ENCODE measurements at regions not wholly inside any gene's neighbourhood (a gene's known extent, or its start where the extent isn't known, plus 50 kb on each side); places are given as distances from the start of the nearest gene placed in this dataset.

DNA sequence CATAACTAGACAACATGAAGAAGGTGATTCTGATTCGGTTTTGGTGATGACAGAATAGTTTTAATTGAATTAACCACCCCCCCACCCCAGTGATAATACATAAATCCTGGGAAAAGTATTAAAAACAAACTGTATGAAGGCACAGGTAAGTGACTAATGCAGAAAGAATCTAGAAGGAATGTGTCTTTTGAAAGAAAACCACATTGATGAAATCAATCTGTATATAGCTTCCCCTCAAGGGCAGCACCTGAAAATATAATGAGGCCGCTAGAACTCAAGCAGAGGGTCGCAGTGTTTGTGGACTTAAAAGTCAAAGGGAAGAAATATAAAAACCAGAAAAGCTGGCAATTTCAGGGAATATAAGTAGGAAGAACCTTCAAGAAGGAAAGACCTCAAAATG, 580.5 kb upstream of the CHORDC1 start:
- no peak for DNase-seq

DNA sequence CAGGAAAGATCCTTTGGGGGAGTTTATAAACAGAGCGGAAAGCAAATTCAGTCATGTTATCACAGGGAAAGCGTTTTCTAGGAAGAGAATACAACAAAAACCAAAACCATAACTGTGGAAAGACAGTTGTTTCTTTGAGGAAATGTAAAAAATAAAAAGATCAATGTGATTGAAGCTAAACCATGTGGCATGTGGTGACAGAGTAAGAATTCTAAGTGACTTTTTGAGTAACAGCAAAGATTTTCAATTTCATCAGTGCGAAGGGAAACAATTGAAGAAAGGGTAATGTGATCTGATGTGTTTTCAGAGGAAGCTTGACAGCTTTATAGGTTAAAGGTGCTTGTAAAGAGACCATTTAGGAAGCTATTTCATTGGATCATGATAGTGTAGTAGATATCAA, 575.9 kb upstream of the CHORDC1 start:
- no peak for DNase-seq

DNA sequence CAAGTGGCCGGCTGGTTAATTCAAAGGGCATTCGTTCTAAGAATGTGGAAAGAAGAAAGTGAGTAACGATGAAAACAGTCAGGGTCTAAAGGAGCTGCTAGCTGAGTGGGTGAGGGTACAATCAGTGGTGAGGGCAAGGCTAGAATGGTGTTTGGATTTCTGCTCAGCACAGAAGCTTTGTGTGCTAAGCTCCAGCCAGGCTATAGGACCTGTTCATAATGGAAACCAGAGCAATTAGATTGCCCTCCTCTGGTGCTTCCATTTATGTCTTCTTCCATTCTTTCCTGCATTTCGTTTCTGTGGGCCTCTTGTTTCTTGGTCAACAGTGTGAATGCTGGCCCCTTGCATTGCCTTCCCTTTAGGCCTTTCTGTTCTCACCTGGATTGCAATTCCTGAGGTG, 572.9 kb upstream of the CHORDC1 start:
- no peak for DNase-seq

DNA sequence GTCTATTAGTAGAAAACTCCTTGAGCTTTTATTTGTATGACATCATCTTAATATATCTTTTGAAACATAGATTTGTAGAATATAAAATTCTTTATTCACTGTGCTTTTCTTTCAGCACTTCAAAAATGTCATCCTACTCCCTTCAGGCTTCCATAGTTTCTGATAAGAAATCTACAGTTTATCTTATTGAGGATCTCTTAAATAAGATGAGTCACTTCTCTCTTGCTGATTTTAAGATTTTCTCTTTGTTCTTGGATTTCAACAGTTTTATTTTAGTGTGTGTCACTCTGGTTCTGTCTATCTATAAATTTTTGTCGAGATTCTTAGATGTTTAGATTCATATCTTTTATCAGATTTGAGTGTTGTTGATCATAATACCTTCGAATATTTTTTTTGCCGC, 566.1 kb upstream of the CHORDC1 start:
- DNase-seq = no peak

DNA sequence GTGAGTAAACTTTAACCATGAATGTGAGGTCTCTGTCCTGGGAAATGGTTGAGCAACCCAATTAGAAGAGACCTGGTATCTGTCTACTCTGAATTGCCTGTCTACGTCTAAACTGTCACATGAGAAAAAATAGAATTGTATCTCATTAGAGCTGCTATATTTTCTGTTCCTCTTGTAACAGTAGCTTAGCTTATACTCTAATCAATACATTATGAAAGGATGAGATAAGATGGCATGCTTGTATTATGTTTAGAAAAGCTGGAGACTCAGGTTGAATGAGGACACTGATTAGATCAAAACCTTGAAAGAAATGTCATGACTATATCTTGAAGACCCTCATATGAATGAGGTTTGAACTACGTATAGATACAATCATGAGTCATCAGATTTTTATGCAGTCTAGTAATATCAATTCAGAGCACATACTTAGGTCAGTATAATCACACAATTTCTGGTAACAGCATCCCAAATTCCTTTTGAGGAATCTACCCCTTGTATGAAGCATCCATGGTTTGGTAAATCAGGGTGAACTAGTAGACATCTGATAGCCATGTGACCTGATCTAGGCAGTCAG, 561.5 kb upstream of the CHORDC1 start:
- no peak for DNase-seq

DNA sequence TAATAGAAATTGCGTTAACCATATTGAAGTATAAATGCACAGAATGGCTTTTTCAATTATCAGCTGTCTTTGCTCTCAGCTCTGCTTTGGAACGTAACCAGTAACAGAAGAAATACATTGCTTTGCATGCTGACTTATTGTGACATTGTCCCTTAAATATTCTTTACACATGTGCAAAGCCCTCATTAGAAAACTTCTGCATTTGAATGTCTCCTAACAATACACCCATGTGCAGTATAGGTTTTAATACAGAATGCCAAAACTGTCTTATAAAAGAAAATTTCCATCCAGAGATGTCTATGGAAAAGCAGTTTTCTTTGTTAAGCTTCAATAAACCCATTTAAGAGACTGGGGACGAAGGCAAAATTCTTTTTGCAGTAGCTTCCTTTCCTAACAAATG, 560.3 kb upstream of the CHORDC1 start:
- DNase-seq = no peak

DNA sequence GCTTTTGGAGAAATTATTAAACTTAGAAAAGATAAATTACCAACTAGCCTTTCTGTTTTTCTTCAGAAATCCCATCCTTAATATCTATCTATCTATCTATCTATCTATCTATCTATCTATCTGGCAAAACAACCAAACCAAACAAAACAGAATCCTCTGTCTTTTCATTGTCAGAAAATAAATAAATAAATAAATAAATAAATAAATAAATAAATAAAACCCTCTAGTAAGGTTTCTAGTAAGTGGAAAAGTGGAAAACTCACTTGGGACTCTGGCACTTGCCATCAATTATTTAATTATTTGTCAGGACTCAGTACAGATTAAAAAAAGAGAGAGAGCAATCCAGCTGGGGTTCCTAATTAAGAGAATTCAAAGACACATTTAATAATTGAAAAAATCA, 556.2 kb upstream of the CHORDC1 start:
- no peak for DNase-seq

DNA sequence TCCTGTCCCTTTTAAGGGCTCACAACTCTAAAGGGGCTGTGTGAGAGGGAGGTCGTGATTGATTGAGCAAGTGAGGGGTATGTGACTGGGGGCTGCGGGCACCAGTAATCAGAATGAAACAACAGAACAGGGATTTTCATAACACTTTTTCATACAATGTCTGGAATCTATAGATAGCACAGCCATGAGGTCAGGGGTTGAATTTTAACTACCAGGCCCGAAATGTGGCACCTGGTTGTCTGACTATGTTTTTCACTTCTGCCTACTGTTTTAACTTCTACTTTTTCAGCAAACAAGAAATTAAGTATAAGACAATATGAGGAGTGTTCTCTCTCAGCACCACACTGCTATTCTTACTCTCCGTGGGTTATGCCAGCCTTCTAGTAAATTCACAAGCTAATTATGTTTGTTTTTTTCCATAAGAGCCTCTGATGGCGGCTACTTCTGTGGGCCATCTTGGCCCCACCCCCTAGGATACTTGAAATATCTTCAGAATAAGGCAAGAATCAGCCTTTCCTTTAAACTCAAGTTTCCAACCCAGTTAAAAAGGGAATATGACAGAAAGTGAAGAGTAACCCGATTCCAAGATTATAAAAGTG, 552.8 kb upstream of the CHORDC1 start:
- DNase-seq = no peak

DNA sequence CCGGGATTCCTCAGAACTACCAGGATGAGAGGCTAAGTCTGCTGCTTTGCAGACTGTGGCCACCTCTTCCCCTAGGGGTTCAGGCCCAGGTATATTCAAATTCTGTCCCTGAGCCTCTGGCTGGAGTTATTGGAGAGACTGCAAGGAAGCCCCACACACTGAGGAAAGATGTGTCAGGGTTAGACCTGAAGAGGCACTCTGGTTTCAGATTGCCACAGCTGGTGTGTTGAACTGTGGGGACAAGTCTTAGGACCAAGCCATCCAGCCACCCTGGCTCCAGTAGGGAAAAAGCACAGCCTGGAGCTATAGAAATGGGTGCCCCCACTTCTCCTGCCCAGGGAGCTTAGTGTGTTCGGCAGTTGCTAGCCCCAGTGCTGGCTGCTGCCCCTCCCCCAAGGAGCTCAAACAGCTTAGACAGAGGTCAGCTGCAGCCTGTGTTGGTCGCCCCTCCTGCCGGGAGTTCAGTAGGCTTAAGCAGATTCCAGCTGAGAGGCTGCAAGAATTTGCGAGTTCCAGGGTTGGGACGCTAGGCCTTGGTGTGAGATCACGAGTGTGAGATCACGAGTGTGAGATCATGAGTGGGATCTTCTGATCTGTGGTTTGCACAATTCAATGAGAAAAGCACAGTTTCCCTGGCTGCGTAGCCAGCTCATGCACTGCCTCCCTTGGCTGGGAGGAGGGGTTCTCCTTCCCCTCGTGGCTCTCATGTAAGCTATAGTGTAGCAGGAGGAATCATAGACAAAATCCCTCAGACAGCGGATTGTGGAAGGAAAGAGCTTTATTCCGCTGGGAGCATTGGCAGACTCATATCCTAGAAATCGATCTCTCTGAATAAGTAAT, 552.1 kb upstream of the CHORDC1 start:
- DNase-seq = no peak

DNA sequence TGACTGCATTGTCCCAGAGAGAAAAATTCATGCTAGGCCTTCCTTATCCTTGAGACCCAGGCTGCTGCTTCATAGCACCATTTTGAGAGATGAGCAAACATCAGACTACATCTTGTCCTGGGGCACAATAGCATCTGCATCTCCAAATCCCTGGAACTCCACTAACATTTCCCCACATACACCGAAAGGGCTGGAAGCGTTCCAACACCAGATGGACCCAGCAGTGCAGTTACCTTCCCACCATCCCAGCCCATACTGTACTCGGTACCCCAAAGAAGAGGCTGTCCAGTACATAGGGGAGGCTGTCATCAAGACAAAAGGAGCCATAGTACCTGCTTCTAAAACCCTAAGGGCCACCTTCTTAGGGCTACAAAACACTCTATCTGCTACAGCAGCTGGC, 547.2 kb upstream of the CHORDC1 start:
- DNase-seq = no peak

DNA sequence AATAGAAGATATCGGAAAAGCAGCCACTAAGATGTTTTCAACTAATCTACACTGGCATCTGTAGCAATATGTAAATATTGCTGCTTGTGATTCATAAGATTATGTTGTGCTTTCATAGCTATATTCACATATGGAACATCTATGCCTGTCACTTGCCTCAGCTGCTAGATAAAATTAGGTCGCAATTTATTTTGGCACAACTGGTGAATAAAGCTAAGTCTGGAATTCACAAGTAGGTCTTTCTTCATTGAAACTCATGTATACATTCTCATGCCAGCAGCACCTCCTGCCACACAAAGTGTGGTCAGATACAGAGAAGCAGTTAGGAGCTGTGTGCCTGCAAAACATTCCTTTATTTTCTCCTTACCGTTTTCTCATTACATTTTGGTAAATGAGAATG, 543.3 kb upstream of the CHORDC1 start:
- no peak for DNase-seq

DNA sequence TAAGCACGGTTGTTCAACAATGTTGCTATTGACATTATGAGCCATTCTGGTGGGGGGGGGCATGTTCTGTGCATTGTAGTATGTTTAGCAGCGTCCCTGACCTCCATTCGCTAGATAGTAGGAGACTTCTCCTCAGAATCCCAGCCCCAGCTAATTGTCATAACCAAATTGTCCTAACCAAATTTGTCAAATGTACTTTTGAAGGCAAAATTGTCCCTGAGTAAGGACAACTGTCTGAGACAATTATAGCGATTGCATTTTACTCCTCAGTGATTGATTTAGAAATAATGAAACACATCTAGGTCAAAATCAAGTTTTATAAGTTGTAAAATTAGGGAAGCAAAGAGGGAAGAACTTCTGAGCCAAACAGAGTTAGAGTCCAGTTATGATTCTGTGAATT, 541.8 kb upstream of the CHORDC1 start:
- no peak for DNase-seq

DNA sequence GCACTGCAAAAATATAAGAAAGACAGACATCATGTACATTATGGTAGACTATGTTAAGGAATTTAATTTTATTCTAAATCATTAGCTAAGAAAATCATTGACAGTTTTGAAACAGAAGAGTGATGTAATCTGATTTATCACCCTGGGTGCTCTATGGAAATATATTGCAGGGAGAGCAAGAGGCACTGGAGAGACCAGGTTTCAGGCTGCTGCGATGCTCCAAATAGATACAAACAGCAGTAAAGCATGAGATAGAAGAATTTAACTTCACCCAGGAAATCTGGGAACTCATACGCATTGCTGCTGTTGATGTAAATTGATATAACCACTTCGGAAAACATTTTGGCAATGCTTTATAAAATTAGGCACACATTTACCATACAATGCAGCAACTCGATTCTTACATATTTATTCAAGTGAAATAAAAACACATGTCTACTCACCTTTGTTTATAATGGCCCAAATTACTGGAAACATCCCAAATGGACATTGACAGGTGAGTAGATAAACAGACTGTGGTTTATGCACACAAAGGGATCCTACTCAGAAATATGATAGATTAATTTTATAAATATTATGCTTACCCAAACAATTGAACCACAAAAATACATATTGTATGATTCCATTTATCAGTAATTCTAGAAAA, 535.1 kb upstream of the CHORDC1 start:
- DNase-seq = no peak

DNA sequence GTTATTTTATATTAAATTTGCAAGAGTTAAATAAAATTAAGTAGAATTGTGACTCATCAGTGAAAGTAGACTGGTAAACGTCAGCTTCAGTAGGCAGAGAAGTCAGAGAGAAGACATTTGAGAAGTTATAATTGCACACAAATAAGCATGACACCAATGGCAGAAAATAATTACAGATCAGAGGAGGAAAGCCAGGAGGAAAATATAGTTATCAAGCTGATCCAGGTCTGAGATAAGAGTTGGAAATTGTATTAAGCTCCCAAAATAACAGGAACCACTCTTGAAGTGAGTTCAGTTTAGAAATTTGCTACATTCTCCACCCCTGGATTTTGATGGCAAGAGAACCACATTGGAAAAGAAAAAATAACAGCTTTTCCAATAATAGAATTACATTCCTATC, 533.8 kb upstream of the CHORDC1 start:
- DNase-seq = no peak

DNA sequence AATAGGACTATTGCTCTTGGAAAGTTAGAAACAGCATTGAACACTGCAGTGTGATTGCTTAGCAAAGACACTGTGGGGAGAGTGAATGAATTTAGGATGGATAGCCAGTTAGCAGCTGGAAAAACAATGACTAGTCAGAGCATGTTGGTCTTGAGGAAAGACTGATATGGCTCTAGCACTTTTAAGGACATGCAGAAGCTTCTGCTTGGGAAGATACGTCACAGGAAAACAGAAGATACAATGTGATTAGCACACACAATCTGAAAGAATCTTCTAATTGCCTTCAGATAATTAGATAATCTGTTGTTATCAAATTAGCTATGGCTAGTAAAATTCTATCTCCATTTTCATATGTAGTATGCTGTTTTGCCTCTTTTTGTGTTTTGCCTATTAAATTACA, 530.7 kb upstream of the CHORDC1 start:
- DNase-seq = no peak

DNA sequence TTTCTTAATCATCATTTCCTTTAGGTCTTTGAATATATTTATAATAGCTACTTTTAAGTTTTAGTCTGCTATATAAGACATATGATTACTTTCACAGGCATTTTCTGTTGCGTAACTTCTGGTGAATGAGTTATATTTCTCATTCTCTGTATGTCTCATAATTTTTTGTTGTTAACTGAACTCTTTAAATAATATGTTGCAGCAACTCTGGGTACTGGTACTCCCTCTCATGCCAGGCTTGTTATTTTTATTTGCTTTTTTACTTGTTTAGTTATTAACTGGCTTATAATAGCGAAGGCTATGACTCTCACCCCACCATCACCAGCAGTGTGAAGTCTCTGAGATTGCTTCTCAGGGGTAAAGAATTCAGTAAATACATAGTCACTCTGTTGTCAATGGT, 524.2 kb upstream of the CHORDC1 start:
- no peak for DNase-seq

DNA sequence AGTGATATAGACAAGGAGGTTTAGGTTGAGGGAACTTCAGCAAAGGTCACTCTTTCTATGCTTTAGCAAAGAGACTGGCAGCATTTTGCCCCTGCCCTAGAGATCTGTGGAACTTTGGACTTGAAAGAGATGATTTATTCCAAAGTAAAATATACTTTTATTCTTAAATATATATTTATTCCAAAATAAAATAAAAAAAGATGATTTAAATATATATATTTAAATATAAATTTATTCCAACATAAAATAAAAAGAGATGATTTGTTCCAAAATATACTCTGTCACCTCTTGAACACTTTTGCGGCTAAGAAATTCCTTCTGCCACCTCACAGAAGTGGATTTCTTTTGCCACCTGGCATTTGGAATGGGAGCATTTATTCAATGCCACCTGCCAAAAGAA, 521.3 kb upstream of the CHORDC1 start:
- no peak for DNase-seq

DNA sequence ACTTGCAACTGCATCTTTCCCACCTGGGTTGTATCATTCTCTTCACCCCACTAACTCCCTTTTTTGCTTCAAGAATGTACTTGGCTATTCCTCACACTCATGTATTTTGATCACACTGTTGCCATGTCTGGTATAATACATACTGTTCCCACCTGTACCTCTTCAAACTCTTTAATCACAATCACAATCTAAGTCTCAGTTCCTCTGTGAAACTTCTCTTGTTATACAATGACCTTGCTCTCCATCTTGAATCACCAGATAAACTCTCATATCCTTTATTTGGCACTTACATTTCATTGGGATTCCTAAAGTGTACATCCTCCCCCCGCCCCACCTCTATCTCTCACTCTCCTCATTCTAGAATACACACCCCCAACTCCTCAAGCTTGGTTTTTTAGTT, 516.0 kb upstream of the CHORDC1 start:
- no peak for DNase-seq

DNA sequence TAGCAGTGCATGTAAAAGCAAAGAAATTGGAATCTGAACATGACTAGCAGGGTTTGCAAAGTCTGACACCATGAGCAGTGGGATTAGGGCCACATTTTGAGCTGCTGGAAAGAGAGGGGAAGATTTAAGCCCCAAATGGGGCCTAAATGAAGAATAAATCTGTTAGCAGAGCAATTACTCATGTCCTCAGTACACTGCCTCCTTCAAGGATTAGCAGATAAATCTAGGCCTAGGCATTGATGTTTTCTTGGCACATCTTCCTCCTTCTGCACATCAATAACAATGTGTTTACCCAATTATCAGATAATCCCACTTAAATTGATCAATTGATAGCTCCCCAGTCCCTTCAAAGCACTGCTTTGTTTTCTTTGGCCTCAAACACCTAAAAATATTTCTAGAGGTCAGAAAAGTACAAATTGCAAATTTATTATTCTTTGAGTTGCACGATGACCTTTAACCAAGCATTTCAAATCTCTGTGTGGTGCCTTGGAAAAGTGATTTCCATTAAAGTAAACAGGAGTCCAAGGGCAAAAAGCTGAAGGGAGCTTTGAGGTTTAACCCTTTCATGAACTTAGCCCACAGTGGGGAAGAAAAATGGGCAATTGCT, 514.7 kb upstream of the CHORDC1 start:
- DNase-seq = no peak

DNA sequence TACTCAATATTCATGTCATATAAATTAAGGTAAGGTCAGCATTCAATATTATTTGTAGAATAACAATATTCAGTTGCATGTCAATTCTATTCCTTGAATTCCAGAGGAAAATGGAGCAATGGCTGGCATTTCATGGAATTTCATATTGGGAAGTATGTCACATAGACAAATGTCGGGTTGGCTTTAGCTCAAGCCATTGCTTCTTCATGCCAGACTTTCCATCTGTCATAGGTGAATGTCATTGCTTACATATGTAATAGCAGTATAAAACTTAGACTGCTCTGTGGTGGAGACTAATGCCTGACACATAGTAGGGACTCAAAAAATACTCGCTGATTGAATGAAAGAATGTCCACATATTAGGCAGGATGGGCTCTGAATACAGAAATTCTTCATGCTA, 509.6 kb upstream of the CHORDC1 start:
- DNase-seq = no peak

DNA sequence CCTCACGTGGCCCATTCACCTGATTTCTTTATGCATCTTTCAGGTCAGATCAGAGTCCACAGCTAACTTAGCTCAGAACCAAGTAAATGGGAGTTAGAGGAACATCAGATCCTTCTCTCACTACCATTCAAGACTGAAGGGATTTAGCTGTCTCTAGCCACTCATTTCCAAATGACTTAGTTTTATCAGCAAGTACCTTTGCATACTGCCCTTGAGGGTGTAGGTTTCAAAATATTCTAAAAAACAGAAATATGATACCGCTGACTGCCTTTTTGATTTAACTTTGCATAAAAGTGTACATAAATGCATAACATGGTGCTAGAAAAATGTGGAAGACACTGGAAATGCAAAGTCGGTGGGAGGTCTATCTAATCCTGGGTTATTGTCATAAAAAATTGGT, 500.6 kb upstream of the CHORDC1 start:
- no peak for DNase-seq

DNA sequence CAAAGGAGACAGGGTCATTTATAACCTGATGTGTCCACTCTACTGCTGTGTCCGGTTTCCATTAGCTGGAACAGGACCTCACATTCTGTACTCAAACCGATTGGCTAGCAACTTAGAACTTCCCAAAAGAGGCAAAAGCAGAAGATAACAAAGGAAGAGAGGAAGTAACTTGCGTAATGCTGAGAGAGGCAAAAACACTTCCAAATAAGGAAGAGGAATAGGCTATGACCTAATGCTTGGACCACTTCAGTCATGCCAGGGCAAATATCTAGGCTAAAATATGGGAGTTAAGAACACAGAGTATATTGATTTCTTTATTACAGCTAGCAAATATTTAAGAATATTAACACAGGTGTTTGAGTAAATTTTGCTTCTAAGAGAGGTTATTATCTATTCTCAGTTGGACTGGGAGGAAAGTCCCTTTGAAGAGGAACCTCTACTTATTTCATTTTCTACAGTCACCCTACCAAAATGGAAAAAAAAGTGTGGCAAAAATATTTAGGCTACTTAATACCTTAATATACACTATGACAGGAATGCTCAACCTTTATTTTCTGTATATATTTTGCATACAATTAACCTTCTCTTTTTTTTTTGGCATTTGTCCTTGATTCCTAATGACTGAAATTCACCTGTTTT, 499.8 kb upstream of the CHORDC1 start:
- no peak for DNase-seq

DNA sequence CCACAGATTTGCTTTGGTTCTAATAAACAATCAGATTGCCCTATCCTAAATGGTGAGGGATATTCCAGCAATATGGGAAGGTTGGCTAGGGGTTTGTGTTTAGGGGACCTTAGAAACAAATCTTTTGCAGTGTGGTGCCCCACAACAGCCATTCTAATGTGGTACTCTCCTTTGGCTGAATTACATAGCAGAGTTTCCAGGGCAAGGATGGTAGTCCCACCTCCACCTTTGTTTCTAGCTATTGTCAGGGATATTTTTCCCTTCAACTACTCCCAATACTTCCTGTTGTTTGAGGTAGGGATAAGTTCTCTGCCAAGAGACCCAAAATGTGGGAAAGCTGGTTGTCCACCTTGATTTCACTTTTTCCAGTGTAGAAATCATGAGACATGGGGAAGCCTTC, 494.7 kb upstream of the CHORDC1 start:
- no peak for DNase-seq
